Cardiac fibroblast (primary cell): ENCODE measurements at regions not wholly inside any gene's neighbourhood (a gene's known extent, or its start where the extent isn't known, plus 50 kb on each side); places are given as distances from the start of the nearest gene placed in this dataset.

ENCODE experiments used
- DNase-seq, 2 donors: peaks; one replicate each; pipeline versions ENCODE4 v3.0.0 to v3.0.0-alpha.2; 2010; ENCODE audit warnings: low read depth in 2 of 2
- H3K4me3 ChIP-seq, 2 donors: replicated peaks in 1 of 2; 1 replicate in 1 of 2; 2 replicates in 1 of 2; pipeline ENCODE4 v1.5.1; 2011; ENCODE audit warnings: low read depth in 2 of 2, low read length in 2 of 2, mild to moderate bottlenecking in 2 of 2, moderate library complexity in 1 of 2
- CTCF ChIP-seq: IDR thresholded peaks from one replicate; pipeline ENCODE4 v1.5.1; 2011; ENCODE audit warnings: low read depth, mild to moderate bottlenecking, low read length, inconsistent platforms

DNA sequence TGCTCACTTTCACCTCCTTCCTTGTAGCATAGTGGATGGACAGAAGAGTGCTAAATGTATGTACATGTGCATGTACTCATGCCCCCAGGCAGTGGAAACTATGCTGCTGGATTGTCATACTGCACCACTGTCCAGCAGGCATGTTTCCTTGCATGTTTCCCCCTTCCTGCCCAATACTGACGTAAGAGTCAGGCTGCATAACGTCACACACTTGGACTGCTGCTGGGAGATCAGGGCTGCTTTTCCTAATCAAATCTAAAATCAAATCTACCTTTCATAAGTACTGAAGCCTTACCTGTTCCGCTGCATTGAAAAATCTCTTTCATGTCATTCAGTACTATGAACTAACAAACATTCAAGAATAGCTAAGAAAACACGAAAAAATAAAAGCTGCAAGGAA lies 67.9 kb upstream of the ROBO1 start:
- DNase-seq, result no peak
- no peak for TF ChIP-seq CTCF
- no peak overlapping the region for H3K4me3 ChIP-seq

GRCh38 chr3:79824166-79824565 lies 56.4 kb upstream of the ROBO1 start:
- no peak for DNase-seq
- H3K4me3 ChIP-seq, result no peak overlapping the region
- TF ChIP-seq CTCF, result no peak

DNA sequence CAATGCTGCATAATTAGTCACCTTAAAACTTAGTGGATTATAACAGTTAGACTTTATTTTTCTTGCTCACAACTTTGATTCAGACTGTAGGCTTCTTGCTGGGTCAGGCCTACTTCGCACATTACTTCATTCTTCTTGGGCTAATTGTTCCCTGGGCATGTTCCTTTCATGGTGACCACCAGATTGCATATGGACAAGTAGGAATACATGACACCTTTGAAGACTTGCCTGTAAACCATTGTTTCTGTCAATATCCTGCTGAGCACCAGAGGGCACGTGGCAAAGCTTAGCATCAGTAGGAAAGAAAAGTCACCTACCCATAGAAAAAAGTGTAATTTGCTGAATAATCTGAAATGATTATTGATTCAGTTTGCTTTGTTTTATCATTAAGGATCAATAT lies 54.3 kb upstream of the ROBO1 start:
- H3K4me3 ChIP-seq, result no peak overlapping the region
- TF ChIP-seq CTCF, result no peak
- DNase-seq, result no peak

DNA sequence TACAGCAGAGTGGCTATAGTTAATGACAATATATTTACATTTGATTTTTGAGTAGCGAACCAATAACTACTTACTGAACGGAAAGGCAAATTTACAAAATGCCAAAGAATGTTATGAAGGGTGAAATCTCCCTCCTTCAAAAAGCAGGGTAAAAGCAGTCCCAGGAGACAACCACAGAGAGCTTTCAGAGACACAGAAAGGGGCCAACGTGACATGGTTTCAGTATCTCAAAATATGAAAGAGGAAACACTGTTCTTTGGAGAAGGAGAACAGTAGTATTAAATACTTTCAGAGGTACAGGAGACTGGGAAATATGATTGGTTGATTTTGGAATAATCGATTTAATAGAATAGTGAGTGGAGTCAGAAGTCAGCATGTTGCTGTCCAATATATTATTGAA lies 52.3 kb upstream of the ROBO1 start:
- H3K4me3 ChIP-seq, result no peak overlapping the region
- no peak for TF ChIP-seq CTCF
- no peak for DNase-seq

GRCh38 chr3:79818015-79818414 lies 50.2 kb upstream of the ROBO1 start:
- no peak for TF ChIP-seq CTCF
- no peak for DNase-seq
- no peak overlapping the region for H3K4me3 ChIP-seq
